ENCODE measurements at regions not wholly inside any gene's neighbourhood (a gene's known extent, or its start where the extent isn't known, plus 50 kb on each side); places are given as distances from the start of the nearest gene placed in this dataset.
"Not testable (repeated sequence)": the region's sequence is repeated elsewhere in the genome, so short reads cannot be mapped to it uniquely, and the experiment has no call there.

DNA sequence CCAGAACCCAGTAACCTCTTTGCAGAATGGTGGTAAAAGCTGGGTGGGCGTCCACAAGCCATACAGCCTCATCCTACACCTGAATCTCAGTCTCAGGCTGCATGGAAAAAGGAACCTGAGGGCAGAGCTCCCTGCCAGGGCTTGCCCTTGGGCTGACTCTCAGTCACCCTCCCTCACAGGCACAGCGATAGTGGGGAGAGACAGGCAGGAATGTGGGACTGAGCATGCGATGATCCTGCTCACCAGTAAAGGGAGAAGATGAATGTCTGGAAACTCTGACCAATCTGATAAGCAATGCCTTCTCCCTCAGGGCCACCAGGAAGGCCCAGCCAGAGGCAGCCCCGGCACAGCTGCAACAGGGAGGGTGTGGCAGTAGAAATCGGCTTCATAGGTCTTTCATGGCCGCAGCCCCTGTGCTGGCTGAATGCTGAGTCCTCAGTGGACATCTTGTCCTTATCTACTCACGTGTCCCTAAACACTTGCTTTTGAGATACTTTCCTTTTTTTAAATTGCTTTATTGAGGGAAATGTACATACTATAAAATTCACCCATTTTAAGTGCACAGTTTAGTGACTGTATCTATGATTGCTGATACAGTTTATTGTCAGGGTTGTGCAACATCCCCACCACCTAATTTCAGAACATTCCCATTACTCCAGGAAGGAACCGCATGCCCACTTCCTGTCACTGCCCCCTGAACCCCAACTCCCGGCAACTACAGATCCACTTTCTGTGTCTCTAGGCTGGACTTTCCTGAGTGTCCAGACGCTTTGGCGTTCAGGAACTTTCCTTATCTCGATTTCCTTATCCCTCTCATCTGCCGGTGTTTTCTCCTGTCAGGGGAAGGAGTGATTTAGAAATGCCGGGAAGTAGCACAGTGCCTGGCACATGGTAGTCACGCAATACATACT is 258.1 kb downstream of the PCNX1 start:
- H3K9me3 Mint-ChIP-seq = peaks cover 0 to 7% of the 10 kb centered on the region in 2 donors
- ATAC-seq (replicated peaks) (no peak), DNase-seq (no peak)
- H3K27ac Mint-ChIP-seq = no peak overlapping the region
- peaks cover 21 to 23% of the 10 kb centered on the region in 2 donors for H3K4me1 Mint-ChIP-seq
- no peak overlapping the region for H3K4me3 Mint-ChIP-seq
- H3K27me3 Mint-ChIP-seq = peaks cover 33 to 37% of the 10 kb centered on the region in 2 donors
- peaks cover 0 to 3% of the 10 kb centered on the region in 2 donors for H3K36me3 Mint-ChIP-seq

DNA sequence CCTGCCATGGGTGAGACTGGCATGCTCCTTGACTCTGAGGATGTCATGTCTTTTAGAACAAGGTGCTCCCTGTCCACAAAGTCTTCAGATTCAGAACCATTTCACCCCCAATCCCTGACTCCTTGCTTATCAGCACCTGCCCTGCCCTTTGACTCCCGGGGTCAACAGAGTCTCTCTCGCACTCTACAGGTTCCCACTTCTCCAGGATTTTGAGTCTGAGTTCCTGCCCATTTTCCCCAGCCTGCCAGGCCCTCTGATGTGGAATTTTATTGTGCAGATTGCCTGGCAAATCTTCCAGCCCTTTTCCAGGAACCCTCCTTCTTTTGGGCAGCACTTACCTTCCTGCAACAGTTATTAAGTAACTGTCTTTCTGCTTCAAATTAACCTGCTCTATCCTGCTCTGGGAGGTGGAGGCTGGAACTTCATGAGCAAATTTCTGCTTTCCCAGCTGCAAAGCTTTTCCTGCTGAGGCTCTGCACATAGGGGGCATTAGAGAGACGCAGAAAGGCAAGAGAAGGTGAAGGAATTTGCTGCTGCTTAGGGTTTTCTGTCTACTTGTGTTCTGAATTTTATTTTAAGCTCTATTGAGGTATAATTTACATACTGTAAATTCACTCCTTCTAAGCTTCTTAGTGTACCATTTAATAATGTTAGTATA is 259.1 kb downstream of the PCNX1 start:
- H3K9me3 Mint-ChIP-seq = peaks cover 0 to 2% of the 10 kb centered on the region in 2 donors
- ATAC-seq (replicated peaks) (peak; percentile 47 to 58), DNase-seq (no peak)
- H3K36me3 Mint-ChIP-seq = peaks cover 0 to 3% of the 10 kb centered on the region in 2 donors
- peaks cover 35 to 46% of the 10 kb centered on the region in 2 donors for H3K27me3 Mint-ChIP-seq
- no peak overlapping the region for H3K4me3 Mint-ChIP-seq
- H3K27ac Mint-ChIP-seq = no peak overlapping the region
- peaks cover 21 to 23% of the 10 kb centered on the region in 2 donors for H3K4me1 Mint-ChIP-seq

DNA sequence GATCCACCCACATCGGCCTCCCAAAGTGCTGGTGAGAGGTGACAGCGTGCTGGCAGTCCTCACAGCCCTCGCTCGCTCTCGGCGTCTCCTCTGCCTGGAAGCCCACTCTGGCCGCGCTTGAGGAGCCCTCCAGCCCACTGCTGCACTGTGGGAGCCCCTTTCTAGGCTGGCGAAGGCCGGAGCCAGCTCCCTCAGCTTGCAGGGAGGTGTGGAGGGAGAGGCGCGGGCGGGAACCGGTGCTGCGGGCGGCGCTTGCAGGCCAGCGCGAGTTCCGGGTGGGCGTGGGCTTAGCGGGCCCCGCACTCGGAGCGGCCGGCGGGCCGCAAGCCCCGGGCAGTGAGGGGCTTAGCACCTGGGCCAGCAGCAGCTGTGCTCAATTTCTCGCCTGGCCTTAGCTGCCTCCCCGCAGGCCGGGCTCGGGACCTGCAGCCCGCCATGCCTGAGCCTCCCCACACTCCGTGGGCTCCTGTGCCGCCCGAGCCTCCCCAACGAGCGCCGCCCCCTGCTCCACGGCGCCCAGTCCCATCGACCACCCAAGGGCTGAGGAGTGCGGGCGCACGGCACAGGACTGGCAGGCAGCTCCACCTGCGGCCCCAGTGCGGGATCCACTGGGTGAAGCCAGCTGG is 260.2 kb downstream of the PCNX1 start:
- not testable (repeated sequence) for DNase-seq; H3K36me3 Mint-ChIP-seq; H3K27ac Mint-ChIP-seq; H3K4me3 Mint-ChIP-seq; H3K9me3 Mint-ChIP-seq; ATAC-seq (replicated peaks)
- Mint-ChIP-seq H3K4me1 (peaks cover 21 to 23% of the 10 kb centered on the region in 2 donors), H3K27me3 (peaks cover 40 to 51% of the 10 kb centered on the region in 2 donors)

DNA sequence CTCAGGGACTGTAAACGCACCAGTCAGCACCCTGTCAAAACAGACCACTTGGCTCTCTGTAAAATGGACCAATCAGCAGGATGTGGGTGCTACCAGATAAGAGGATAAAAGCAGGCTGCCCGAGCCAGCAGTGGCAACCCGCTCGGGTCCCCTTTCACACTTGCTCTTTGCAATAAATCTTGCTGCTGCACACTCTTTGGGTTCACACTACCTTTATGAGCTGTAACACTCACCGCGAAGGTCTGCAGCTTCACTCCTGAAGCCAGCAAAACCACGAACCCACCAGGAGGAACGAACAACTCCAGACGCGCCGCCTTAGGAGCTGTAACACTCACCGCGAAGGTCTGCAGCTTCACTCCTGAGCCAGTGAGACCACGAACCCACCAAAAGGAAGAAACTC is 260.9 kb downstream of the PCNX1 start:
- ATAC-seq (replicated peaks) = peak; percentile 29 to 32
- Mint-ChIP-seq H3K27me3 (peaks cover 43 to 54% of the 10 kb centered on the region in 2 donors), H3K4me1 (peaks cover 21 to 23% of the 10 kb centered on the region in 2 donors), H3K4me3 (peak overlapping the region; percentile 75), H3K27ac (peak overlapping the region; percentile 71)
- DNase-seq, H3K36me3 Mint-ChIP-seq, H3K9me3 Mint-ChIP-seq: not testable (repeated sequence)

DNA sequence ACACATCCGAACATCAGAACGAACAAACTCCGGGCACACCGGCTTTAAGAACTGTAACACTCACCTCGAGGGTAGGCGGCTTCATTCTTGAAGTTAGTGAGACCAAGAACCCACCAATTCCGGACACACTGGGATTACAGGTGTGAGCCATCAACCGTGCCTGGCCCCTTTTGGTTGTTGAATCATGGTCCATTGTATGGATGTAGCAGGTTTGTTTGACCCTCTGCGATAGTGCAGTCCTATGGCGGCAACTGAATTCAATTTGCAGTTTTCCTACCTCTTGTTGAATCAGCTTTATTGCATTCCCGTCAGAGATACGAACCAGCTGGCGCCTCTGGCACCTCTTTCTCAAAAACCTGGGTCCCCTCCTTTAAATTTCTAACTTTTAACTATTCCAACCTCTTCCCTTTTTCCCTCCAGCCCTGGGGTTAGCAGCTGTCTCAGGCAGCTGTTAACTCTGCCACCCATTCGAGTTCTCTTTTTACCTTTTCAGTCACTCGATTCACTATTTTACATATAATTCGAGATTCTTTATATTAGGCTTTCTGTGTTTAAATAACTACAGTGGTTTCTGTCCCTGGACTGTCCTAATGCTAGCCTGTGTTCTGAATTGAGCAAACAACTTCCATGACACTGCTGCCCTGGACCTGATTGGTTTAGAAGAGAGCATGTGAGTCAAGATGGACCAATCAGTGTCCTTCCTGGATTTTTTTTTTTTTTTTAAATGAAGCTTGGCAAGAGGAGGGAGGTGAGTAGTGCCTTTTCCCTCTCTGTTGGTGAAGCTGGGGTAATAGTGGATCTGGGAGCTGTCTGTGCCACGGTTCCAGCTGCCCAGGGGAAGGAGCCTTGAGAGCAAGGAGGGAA is 261.5 kb downstream of the PCNX1 start:
- Mint-ChIP-seq H3K9me3 (peaks cover 0 to 2% of the 10 kb centered on the region in 2 donors), H3K4me3 (peak overlapping the region; percentile 75), H3K27ac (peak overlapping the region; percentile 71), H3K27me3 (peaks cover 43 to 54% of the 10 kb centered on the region in 2 donors), H3K36me3 (peaks cover 0 to 3% of the 10 kb centered on the region in 2 donors), H3K4me1 (peaks cover 17 to 23% of the 10 kb centered on the region in 2 donors)
- ATAC-seq (replicated peaks) = peak; percentile 62 to 73
- no peak for DNase-seq

DNA sequence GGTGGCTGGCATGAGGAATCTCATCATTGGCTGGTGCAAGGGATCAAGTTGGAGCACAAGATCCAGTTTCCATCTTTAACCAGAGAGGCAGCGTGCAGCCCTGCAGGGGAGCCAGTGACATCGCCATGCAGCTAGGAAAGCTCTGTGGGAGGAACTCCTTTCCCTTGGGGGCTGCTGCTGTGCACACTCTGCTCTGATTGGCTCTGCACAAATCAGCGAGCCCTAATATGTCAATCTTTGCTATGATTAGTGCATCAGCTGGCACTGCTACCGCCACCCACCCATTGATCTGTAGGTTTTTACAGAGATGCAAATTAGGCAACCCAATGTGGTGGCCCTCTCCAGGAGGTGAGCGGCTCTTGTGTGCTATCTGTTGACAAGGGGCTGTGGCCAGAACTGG is 262.6 kb downstream of the PCNX1 start:
- Mint-ChIP-seq H3K27ac (no peak overlapping the region), H3K27me3 (peaks cover 43 to 54% of the 10 kb centered on the region in 2 donors), H3K36me3 (peaks cover 0 to 3% of the 10 kb centered on the region in 2 donors), H3K4me3 (no peak overlapping the region), H3K4me1 (peaks cover 16 to 23% of the 10 kb centered on the region in 2 donors), H3K9me3 (peaks cover 0 to 2% of the 10 kb centered on the region in 2 donors)
- DNase-seq (no peak), ATAC-seq (replicated peaks) (peak in 1 of 2 donors; percentile 25)

DNA sequence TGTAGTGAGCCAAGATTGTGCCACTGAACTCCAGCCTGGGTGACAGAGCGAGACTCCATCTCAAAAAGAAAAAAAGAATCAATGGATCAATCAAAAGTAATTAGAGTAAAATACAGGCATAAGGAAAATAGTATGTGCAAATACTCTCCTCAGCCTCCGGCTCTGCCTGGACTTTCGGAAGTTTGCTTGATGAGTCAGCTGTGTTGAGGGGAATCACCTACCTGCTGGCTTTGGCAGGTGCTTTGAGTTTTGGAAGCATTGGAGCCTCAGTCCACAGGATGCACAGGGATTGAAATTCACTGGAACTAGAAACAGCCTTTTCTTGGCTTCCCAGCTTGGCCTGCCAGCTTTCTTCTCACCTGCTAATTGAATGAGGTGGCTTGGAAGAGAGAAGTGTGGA is 268.2 kb downstream of the PCNX1 start:
- no peaks in the 10 kb centered on the region for H3K9me3 Mint-ChIP-seq
- H3K4me1 Mint-ChIP-seq = no peaks in the 10 kb centered on the region
- no peak overlapping the region for H3K27ac Mint-ChIP-seq
- peaks cover 17 to 24% of the 10 kb centered on the region in 2 donors for H3K27me3 Mint-ChIP-seq
- no peak for ATAC-seq (replicated peaks)
- no peak overlapping the region for H3K4me3 Mint-ChIP-seq
- no peak for DNase-seq
- H3K36me3 Mint-ChIP-seq = no peaks in the 10 kb centered on the region

DNA sequence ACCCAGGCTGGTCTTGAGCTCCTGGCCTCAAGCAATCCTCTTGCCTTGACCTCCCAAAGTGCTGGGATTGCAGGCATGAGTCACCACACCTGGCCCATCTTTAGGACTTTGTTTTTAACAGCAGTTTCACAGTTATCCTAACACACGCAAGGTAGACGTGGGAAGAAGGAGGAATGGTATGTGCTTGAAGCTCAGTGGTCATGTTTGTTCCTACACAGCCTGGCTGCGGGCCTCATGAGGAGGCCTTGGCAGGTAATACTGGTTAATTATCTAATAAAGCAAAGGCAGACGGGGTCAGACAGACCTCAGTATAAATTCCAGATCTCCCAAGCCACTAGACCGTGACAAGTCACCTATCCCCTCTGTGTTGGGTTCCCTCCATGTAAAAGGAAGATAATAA is 271.8 kb downstream of the PCNX1 start:
- H3K4me1 Mint-ChIP-seq = no peaks in the 10 kb centered on the region
- H3K27ac Mint-ChIP-seq = no peak overlapping the region
- ATAC-seq (replicated peaks) (no peak), DNase-seq (no peak)
- no peaks in the 10 kb centered on the region for H3K9me3 Mint-ChIP-seq
- H3K36me3 Mint-ChIP-seq = no peaks in the 10 kb centered on the region
- peaks cover 8 to 24% of the 10 kb centered on the region in 2 donors for H3K27me3 Mint-ChIP-seq
- no peak overlapping the region for H3K4me3 Mint-ChIP-seq

DNA sequence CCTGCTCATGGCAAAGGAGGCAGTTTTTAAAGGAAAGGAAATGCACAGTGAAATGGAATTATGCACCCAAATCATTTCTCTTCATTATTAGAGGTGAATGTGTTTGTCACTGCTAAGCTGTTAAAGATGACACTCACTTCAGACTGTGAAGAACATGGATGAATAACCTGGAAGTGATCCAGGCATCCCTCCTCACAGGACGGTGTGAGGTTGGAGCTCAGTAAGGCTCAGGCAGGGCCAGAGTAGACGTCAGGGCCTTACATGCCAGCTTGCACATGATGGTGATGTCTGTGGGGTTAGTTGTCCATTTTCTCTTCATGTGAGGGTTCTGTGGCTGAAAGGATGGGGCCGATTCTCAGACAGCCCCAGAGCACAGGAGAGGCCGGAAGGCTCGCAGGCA is 273.1 kb downstream of the PCNX1 start:
- DNase-seq (no peak), ATAC-seq (replicated peaks) (no peak)
- Mint-ChIP-seq H3K4me1 (no peaks in the 10 kb centered on the region), H3K27ac (peak overlapping the region; percentile 32), H3K36me3 (no peaks in the 10 kb centered on the region), H3K9me3 (no peaks in the 10 kb centered on the region), H3K27me3 (peaks cover 8 to 24% of the 10 kb centered on the region in 2 donors), H3K4me3 (no peak overlapping the region)

DNA sequence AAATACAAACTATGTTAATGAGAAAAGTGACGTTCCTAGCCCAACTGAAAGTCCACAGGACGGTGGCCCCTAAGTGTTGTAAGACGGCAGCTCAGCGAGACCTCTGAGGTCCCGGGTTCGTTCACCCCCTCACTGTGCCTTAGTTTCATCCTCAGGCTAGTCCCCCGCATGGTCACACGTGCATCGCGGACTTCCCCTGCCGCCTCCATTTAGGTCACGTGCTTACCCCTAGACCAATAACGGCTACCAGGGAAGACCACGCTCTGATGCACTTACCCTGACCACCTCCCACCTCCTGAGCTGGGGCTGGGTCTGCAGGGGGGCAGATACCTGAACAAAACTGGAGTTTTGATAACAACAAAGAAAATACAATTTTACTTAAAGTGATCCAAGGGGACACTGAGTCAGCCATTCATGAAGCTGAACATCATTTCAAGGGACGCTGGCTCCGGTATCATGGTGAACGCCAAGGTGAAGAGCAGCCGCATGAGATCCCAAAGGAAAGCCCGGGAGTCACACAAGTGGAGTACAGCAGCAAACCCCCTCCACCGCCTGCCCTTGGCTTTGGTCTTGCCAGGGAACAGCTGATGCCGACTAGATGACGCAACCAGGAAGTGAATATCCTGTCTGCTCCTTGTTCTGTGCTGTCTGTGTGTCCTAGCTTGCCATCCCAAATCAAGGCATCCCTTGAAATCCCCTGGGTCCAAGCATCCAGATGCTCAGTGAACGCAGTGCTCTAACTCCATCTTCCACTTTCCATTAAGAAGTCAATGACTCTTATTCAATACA is 274.1 kb downstream of the PCNX1 start:
- no peak for DNase-seq
- peaks cover 8 to 24% of the 10 kb centered on the region in 2 donors for H3K27me3 Mint-ChIP-seq
- no peak for ATAC-seq (replicated peaks)
- no peaks in the 10 kb centered on the region for H3K4me1 Mint-ChIP-seq
- H3K9me3 Mint-ChIP-seq = peaks cover 0 to under 1% of the 10 kb centered on the region in 2 donors
- no peak overlapping the region for H3K27ac Mint-ChIP-seq
- no peak overlapping the region for H3K4me3 Mint-ChIP-seq
- H3K36me3 Mint-ChIP-seq = peaks cover 0 to 1% of the 10 kb centered on the region in 2 donors

DNA sequence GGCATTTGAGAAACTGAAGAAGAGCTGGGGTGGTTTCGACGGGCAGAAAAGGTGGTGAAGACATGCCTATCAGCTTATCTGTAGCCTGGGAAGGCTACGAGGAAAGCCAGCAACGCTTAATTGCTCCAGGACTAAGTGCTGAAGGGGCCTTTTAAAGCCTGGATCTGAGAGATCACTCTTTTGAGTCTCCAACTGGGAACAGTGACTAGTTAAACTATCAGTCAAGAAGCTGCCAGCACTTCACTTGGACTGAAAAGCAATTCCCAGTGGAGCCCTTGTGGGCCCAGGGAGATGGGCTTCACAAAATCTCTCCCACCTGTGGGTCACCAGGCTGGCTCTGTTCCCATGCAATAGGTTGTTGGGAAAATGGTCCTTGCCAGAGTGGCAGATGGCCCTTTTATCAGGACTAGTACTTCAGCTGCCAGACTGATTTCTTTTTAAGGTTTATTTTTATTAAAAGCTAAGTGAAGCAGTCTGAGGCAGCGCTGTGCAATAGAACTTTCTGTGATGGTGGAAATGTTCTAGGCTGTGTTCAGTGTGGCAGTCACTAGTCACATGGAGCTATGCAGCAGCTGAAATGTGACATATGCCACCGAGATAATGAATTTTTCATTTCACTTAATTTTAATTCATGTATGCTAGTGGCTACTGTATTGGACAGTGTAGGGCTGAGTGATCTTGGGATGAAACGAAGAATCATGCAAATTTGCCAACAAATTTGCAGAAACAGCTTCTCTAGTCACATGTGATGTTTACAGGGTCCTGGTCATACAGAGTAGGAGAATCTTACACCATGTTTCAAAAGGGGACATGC is 276.8 kb downstream of the PCNX1 start:
- DNase-seq = no peak
- Mint-ChIP-seq H3K36me3 (peaks cover 0 to 4% of the 10 kb centered on the region in 2 donors), H3K9me3 (peaks cover 2 to 3% of the 10 kb centered on the region in 2 donors), H3K4me3 (no peak overlapping the region), H3K27me3 (peaks cover 8 to 24% of the 10 kb centered on the region in 2 donors), H3K4me1 (no peaks in the 10 kb centered on the region), H3K27ac (no peak overlapping the region)
- no peak for ATAC-seq (replicated peaks)

DNA sequence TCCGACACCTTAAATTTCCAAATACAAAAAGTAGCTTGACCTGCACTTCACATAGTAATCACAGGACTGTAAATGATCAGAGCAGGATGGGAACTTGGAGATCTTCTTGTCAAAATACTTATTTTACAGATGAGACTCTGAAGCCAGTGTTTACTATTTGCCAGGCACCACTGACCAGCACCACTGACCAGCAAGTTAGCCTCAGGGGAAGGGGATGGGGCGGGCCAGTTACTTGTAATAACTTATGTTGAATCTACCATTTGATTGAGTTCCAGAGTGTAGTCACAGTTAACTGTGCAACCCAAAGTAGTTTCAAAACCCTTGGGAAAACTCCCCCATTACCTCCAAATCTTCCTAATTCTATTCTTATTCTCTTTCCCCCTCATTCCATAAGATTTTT is 278.4 kb downstream of the PCNX1 start:
- no peak for ATAC-seq (replicated peaks)
- DNase-seq = no peak
- Mint-ChIP-seq H3K27ac (no peak overlapping the region), H3K27me3 (peaks cover 14 to 15% of the 10 kb centered on the region in 2 donors), H3K9me3 (peaks cover 2 to 3% of the 10 kb centered on the region in 2 donors), H3K36me3 (peaks cover 0 to 4% of the 10 kb centered on the region in 2 donors), H3K4me1 (no peaks in the 10 kb centered on the region), H3K4me3 (no peak overlapping the region)

Measured in stimulated activated naive B cell treated with anti-CD40 and anti-IgM and Interleukin-4, amounts not matched to agents 10 μg/mL and 1 μg/mL and 100 μg/mL, for 72 hours (primary cell).